H7 (cell line): ENCODE measurements at regions not wholly inside any gene's neighbourhood (a gene's known extent, or its start where the extent isn't known, plus 50 kb on each side); places are given as distances from the start of the nearest gene placed in this dataset.
A peak's percentile ranks its signal among the peaks of the same experiment; 100 is the strongest.
"Not testable (repeated sequence)": the region's sequence is repeated elsewhere in the genome, so short reads cannot be mapped to it uniquely, and the experiment has no call there.

ENCODE experiments used
- DNase-seq: peaks from one replicate; pipeline ENCODE4 v3.0.0; 2012
- H3K27me3 ChIP-seq: 2 replicates; pipeline ENCODE4 v1.6.0; 2011; ENCODE audit warnings: mild to moderate bottlenecking, low read length; ENCODE audit not compliant: control insufficient read depth, insufficient read depth
- H3K36me3 ChIP-seq: replicated peaks from 2 replicates; pipeline ENCODE4 v1.5.1; 2011; ENCODE audit warnings: low read length; ENCODE audit not compliant: control insufficient read depth, insufficient read depth
- H3K4me3 ChIP-seq: 2 replicates; pipeline ENCODE4 v1.5.1; 2011; ENCODE audit warnings: low read depth, mild to moderate bottlenecking, control low read depth, low read length, moderate library complexity; ENCODE audit not compliant: insufficient read depth

DNA sequence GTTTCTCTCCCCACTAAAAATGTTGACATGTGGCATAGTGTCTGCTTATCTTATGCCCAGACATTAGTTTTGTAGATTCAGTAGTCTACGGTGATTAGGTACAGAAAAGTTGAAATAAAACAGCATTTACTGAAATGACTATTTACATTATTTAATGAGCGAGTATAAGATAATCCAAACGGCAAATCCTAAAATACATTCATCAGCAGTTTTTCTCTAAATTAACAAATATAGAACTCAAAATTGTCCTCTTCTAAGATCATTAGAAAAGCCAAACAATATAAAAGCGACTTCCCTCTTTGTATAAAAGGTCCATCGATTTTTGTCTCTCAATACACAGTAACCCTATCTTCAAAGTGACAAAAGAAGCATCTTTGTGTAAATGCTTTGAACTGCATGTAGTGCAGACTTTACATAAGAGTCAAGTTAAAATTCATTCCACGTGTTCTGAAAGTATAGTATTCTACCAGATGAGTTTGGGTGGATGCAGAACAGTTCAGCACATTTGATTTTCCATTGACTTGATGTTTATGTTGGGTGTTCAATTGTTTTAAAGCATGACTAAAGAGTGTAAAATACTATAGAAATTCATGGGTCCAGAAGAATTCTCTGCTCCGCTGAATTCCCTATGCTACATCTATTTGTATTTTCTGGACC, 480.8 kb upstream of the DPH6 start:
- no peaks in the 10 kb centered on the region for H3K36me3 ChIP-seq
- no peaks in the 10 kb centered on the region for H3K27me3 ChIP-seq
- no peak for DNase-seq
- H3K4me3 ChIP-seq, result no peak overlapping the region

DNA sequence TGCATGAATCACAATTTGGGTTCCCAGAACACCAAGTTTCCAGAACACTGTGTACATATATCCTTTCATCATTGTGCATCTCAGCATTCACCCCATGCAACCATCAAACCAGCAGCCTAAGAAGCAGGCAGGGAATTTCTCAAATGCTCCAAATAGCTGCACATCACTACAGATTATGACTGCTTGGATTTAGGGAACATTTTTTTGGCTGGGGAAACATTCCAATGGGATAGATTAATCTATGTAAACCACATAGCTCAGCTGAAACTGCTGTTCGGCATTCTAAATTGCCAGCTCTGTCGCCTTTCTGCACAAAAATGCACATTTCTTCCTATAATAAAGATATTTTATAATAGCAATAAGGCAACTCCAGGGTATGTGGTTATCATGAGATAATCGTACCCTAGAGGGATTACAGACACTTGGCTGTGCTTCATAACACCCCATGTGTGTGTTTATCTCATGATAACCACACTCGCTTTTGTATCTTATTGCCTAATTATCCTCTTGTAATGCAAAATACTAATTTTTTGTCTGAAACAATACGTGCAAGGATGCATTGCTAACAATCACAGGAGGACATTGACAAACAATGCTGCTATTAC, 483.7 kb upstream of the DPH6 start:
- H3K36me3 ChIP-seq, result no peaks in the 10 kb centered on the region
- DNase-seq, result no peak
- H3K27me3 ChIP-seq, result no peaks in the 10 kb centered on the region
- no peak overlapping the region for H3K4me3 ChIP-seq

GRCh38 chr15:36039996-36040572, 494.1 kb upstream of the DPH6 start:
- Histone ChIP-seq H3K4me3 (no peak overlapping the region), H3K36me3 (no peaks in the 10 kb centered on the region), H3K27me3 (peaks cover 5% of the 10 kb centered on the region; the same call in 1 of the 2 replicates)
- peak; percentile 10 for DNase-seq

GRCh38 chr15:36047018-36047716, 501.2 kb upstream of the DPH6 start:
- not testable (repeated sequence) for H3K4me3 ChIP-seq, H3K27me3 ChIP-seq, DNase-seq, H3K36me3 ChIP-seq

DNA sequence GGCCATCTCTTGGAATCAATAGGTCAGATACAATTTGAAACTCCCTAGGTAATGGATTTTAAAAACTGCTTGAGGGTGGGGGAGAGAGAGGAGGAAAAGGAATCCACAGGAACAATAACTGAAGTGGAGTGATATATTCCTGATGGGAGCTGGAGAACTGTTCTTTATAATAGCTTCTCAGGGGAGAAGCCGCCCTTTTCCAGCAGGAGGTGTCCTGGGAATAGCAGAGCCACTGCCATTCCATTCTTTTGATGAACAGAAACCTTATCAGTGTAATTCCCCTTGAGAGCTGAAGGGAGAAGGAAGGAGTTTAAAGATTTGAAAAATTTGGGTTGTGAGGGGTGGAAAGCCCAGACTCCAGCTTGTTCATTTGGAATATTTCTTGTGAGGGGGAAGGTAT, 504.9 kb upstream of the DPH6 start:
- no peaks in the 10 kb centered on the region for H3K36me3 ChIP-seq
- no peaks in the 10 kb centered on the region for H3K27me3 ChIP-seq
- DNase-seq, result peak; percentile 34
- no peak overlapping the region for H3K4me3 ChIP-seq

DNA sequence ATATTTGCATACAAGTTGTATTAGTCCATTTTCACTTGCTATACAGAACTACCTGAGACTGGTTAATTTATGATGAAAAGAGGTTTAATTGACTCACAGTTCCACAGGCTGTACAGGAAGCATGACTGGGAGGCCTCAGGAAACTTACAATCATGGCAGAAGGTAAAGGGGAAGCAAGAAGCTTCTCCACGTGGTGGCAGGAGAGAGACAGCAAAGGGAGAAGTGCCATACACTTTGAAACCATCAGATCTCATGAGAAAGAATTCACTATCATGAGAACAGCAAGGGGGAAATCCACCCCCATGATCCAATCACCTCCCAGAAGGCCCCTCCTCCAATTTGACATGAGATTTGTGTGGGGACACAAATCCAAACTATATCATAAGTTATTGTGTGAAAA, 506.7 kb upstream of the DPH6 start:
- not testable (repeated sequence) for H3K4me3 ChIP-seq, DNase-seq, H3K27me3 ChIP-seq, H3K36me3 ChIP-seq

DNA sequence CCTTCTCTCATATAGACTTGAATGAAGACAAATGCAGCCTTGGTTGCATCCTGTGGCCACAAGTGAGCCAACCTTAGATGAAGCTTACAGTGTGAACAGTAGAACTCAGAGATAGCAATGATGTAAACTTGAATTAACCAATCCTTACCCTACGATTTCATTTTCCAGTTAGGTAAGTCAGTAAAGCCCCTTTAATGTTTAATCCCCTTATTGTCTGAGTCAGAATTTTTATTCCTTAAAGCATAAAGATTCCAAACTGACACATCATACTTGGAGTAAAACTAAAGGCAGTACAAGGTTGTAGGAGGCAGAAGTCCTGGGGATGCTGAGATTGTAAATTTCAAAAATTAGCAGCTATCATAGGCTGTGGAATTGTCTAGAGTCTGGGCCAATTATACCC, 507.8 kb upstream of the DPH6 start:
- no peak overlapping the region for H3K4me3 ChIP-seq
- no peaks in the 10 kb centered on the region for H3K36me3 ChIP-seq
- no peak for DNase-seq
- no peaks in the 10 kb centered on the region for H3K27me3 ChIP-seq

DNA sequence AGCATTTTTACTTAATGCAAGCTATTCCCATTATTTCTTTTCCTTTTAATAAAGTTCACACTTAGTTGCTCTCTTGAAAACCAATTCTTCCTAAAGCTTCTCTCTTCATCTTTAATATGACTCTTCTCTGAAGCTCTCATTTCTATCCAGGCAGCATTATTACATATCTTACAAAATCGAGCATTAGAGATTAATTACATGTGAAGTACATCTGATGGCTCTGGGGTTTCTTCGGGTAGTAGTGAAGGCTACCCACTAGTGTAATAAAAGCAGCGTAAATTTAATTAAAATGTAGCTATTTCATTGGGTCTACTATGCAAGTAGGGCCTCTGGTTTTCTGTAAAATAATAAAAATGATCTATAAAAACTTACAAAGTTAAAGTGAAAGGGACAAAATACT, 513.6 kb upstream of the DPH6 start:
- no peak for DNase-seq

GRCh38 chr15:36062357-36062756, 516.4 kb upstream of the DPH6 start:
- Histone ChIP-seq H3K4me3 (no peak overlapping the region), H3K36me3 (no peaks in the 10 kb centered on the region), H3K27me3 (no peaks in the 10 kb centered on the region)
- no peak for DNase-seq

More for the DNA sequence above, 513.6 kb upstream of the DPH6 start:
- H3K4me3 ChIP-seq, result no peak overlapping the region
- no peaks in the 10 kb centered on the region for H3K27me3 ChIP-seq
- H3K36me3 ChIP-seq, result no peaks in the 10 kb centered on the region

DNA sequence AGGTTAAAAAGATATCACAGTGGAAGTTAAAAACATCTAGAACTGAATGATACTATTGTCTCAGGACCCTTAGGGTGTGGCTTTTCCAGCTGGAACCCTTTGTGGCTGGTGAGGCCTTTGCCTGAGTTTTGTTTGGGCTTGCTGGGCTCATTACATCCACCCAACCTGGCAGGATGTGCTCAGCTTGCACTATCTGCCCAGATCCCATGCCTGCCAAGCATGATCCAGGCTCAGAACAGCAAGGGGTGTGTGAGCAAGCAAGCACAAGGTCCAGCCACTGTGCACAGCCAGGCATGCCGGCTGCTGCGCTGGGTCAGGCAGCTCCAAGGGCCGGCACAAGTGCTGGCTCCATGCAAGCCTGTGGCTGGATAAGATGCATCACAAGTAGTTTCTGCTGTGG, 512.7 kb upstream of the CDIN1 start:
- Histone ChIP-seq H3K27me3 (no peaks in the 10 kb centered on the region), H3K36me3 (no peaks in the 10 kb centered on the region), H3K4me3 (no peak overlapping the region)
- DNase-seq, result no peak

- Histone ChIP-seq H3K4me3 (no peak overlapping the region), H3K27me3 (no peaks in the 10 kb centered on the region), H3K36me3 (no peaks in the 10 kb centered on the region)
- no peak for DNase-seq
Measured at GRCh38 chr15:36067483-36068274, 511.7 kb upstream of the CDIN1 start.

- no peak for DNase-seq
- H3K36me3 ChIP-seq, result no peaks in the 10 kb centered on the region
- no peaks in the 10 kb centered on the region for H3K27me3 ChIP-seq
- H3K4me3 ChIP-seq, result no peak overlapping the region
Measured at GRCh38 chr15:36075333-36075732, 504.1 kb upstream of the CDIN1 start.

- Histone ChIP-seq H3K27me3 (no peaks in the 10 kb centered on the region), H3K36me3 (no peaks in the 10 kb centered on the region), H3K4me3 (no peak overlapping the region)
- no peak for DNase-seq
Measured at GRCh38 chr15:36079021-36079420, 500.4 kb upstream of the CDIN1 start.

DNA sequence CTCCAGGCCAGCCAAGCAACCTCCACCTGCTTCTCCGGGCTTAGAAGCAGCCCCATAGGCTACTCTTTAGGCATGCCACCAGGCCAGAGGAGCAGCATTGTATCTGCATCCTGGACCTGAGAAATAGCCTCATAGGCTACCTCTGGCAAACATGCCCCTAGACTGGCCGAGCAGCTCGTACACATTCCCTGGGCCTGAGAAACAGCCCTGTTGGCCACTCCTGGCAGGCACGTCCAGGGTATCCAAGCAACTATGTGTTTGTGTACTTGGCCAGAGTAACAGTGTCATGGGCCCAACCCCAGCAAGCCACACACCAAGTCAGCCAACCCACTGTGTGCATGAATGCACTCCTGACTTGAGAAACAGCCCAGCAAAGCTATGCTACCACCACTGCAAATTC, 498.7 kb upstream of the CDIN1 start:
- Histone ChIP-seq H3K4me3 (no peak overlapping the region), H3K27me3 (no peaks in the 10 kb centered on the region), H3K36me3 (no peaks in the 10 kb centered on the region)
- DNase-seq, result no peak
